ENCODE measurements at regions not wholly inside any gene's neighbourhood (a gene's known extent, or its start where the extent isn't known, plus 50 kb on each side); places are given as distances from the start of the nearest gene placed in this dataset.

- no peak for DNase-seq (ENCODE audit: low read depth in 1 of 2, low spot score in 1 of 2)
- in situ Hi-C loops (cut with HindIII; ENCODE audit: low pct_unique_long_range_greater_than_20kb, low sequenced_read_pairs) = no loop called here
- no peak for TF ChIP-seq JUND (IDR thresholded peaks at IDR 0.05; ENCODE audit: low read depth)
Observed at GRCh38 chr13:83232626-83233025, 649.6 kb downstream of the SLITRK1 start.

DNA sequence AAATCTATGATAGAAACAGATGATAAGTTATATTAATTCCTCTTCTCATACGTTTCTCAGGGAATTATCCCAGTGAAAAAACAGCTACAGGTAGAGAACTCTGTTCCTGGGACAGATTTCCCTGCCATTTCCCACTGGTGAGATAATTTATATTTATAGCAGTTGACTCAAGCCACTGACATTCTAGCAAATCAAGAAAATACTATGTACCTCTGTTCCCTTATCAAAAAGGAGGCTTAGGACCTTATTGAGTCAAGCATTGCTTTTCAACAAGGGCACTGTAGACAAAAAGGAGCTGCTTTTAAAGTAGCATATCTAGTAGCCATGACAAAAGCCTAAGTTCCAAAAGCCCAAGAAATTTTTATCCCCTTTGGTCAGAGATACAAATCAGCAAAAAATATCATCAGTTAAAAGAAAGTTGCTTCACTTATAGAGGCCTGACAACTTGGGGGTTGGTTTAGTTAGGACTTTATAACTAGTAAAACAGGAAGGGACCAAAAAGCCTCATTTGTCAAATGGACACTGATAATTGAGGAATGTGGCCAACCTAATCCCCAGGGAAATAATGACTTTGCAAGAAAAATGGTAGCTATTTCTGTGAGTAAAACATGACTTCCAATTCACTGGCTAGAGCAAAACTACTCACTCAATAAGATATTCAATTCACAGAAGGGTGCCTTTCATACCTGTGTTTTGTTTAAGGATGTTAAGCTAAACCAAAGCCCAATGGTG lies 652.5 kb downstream of the SLITRK1 start:
- in situ Hi-C loops (cut with HindIII; ENCODE audit: low pct_unique_long_range_greater_than_20kb, low sequenced_read_pairs) = no loop called here
- TF ChIP-seq JUND (IDR thresholded peaks at IDR 0.05; ENCODE audit: low read depth) = no peak

GRCh38 chr13:83223546-83223945 lies 658.7 kb downstream of the SLITRK1 start:
- in situ Hi-C loops (cut with HindIII; ENCODE audit: low pct_unique_long_range_greater_than_20kb, low sequenced_read_pairs) = no loop called here
- no peak for TF ChIP-seq JUND (IDR thresholded peaks at IDR 0.05; ENCODE audit: low read depth)
- DNase-seq (ENCODE audit: low read depth in 1 of 2, low spot score in 1 of 2) = no peak

More for the DNA sequence above, 652.5 kb downstream of the SLITRK1 start:
- no peak for DNase-seq (ENCODE audit: low read depth in 1 of 2, low spot score in 1 of 2)

- no peak for TF ChIP-seq JUND (IDR thresholded peaks at IDR 0.05; ENCODE audit: low read depth)
- DNase-seq (ENCODE audit: low read depth in 1 of 2, low spot score in 1 of 2) = no peak
- in situ Hi-C loops (cut with HindIII; ENCODE audit: low pct_unique_long_range_greater_than_20kb, low sequenced_read_pairs) = no loop called here
Observed at GRCh38 chr13:83221813-83222241, 660.4 kb downstream of the SLITRK1 start.

GRCh38 chr13:83221256-83221655 lies 661.0 kb downstream of the SLITRK1 start:
- in situ Hi-C loops (cut with HindIII; ENCODE audit: low pct_unique_long_range_greater_than_20kb, low sequenced_read_pairs) = no loop called here
- TF ChIP-seq JUND (IDR thresholded peaks at IDR 0.05; ENCODE audit: low read depth) = no peak
- peak in 1 of 2 experiments; percentile 2 for DNase-seq (ENCODE audit: low read depth in 1 of 2, low spot score in 1 of 2)

DNA sequence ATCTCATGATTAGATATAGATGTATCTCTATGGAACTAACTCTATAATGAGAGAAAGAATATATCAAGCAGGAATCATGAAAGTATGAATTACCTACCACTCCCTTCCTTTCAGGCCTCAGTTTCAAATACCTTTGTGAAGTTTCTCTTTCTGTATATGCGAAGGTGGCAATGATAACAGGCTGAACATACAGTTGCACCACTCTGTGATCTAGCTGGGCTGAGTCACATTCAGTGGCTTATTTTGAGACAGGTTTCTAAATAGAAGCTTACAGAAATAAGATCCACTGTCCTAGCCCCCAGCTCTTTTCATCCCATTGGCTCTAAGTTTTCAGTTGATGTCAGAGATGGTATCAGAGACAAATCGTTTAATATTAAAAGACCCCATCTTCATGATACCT lies 662.0 kb downstream of the SLITRK1 start:
- TF ChIP-seq JUND (IDR thresholded peaks at IDR 0.05; ENCODE audit: low read depth) = no peak
- DNase-seq (ENCODE audit: low read depth in 1 of 2, low spot score in 1 of 2) = no peak
- in situ Hi-C loops (cut with HindIII; ENCODE audit: low pct_unique_long_range_greater_than_20kb, low sequenced_read_pairs) = no loop called here

- in situ Hi-C loops (cut with HindIII; ENCODE audit: low pct_unique_long_range_greater_than_20kb, low sequenced_read_pairs) = no loop called here
Observed at GRCh38 chr13:83219832-83220231, 662.4 kb downstream of the SLITRK1 start.

GRCh38 chr13:83216479-83217245 lies 665.6 kb downstream of the SLITRK1 start:
- in situ Hi-C loops (cut with HindIII; ENCODE audit: low pct_unique_long_range_greater_than_20kb, low sequenced_read_pairs) = no loop called here
- DNase-seq (ENCODE audit: low read depth in 1 of 2, low spot score in 1 of 2) = no peak
- TF ChIP-seq JUND (IDR thresholded peaks at IDR 0.05; ENCODE audit: low read depth) = no peak

More at GRCh38 chr13:83219832-83220231, 662.4 kb downstream of the SLITRK1 start:
- TF ChIP-seq JUND (IDR thresholded peaks at IDR 0.05; ENCODE audit: low read depth) = no peak
- no peak for DNase-seq (ENCODE audit: low read depth in 1 of 2, low spot score in 1 of 2)

GRCh38 chr13:83215627-83216026 lies 666.6 kb downstream of the SLITRK1 start:
- no peak for DNase-seq (ENCODE audit: low read depth in 1 of 2, low spot score in 1 of 2)
- TF ChIP-seq JUND (IDR thresholded peaks at IDR 0.05; ENCODE audit: low read depth) = no peak
- in situ Hi-C loops (cut with HindIII; ENCODE audit: low pct_unique_long_range_greater_than_20kb, low sequenced_read_pairs) = no loop called here

- DNase-seq (ENCODE audit: low read depth in 1 of 2, low spot score in 1 of 2) = no peak
- TF ChIP-seq JUND (IDR thresholded peaks at IDR 0.05; ENCODE audit: low read depth) = no peak
- in situ Hi-C loops (cut with HindIII; ENCODE audit: low pct_unique_long_range_greater_than_20kb, low sequenced_read_pairs) = no loop called here
Observed at GRCh38 chr13:83214452-83214851, 667.8 kb downstream of the SLITRK1 start.

DNA sequence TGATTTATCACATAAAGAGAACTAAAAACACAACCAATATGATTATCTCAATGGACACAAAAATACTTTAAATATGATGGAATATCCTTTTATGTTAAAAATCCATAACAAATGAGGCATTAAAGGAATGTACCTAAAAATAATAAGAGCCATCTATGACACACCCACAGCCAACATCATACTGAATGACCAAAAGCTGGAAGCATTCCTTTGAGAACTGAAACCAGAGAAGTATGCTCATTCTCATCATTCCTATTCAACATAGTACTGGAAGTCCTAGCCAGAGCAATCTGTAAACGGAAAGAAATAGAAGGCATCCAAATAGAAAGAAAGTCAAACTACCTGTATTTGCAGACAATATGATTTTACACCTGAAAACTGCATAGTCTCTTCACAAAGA lies 671.0 kb downstream of the SLITRK1 start:
- no peak for DNase-seq (ENCODE audit: low read depth in 1 of 2, low spot score in 1 of 2)
- in situ Hi-C loops (cut with HindIII; ENCODE audit: low pct_unique_long_range_greater_than_20kb, low sequenced_read_pairs) = no loop called here
- no peak for TF ChIP-seq JUND (IDR thresholded peaks at IDR 0.05; ENCODE audit: low read depth)

- in situ Hi-C loops (cut with HindIII; ENCODE audit: low pct_unique_long_range_greater_than_20kb, low sequenced_read_pairs) = no loop called here
- DNase-seq (ENCODE audit: low read depth in 1 of 2, low spot score in 1 of 2) = no peak
- TF ChIP-seq JUND (IDR thresholded peaks at IDR 0.05; ENCODE audit: low read depth) = no peak
Observed at GRCh38 chr13:83204886-83205285, 677.4 kb downstream of the SLITRK1 start.

DNA sequence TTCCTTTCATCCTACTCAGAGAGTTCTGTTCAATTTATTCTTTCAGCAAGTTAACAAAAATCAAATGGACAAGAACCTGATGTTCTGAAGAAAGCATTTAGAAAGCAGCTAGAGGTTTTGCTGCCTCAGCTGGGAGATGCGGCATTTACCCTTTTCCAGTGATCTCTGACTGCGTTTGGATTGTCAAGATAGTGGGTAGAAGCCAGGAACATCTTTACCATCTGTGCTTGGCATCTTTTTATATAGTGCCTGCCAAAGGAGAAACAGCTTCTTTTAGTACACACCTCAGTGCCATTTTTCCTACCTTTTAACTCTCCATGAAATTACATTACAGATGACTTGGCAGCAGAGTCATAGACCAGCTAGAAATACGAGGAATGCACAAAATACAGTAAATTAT lies 680.8 kb downstream of the SLITRK1 start:
- no peak for DNase-seq (ENCODE audit: low read depth in 1 of 2, low spot score in 1 of 2)
- in situ Hi-C loops (cut with HindIII; ENCODE audit: low pct_unique_long_range_greater_than_20kb, low sequenced_read_pairs) = no loop called here
- TF ChIP-seq JUND (IDR thresholded peaks at IDR 0.05; ENCODE audit: low read depth) = no peak

Measured in T47D (cell line).